Breast epithelium (tissue), 4 donors: ENCODE measurements at regions not wholly inside any gene's neighbourhood (a gene's known extent, or its start where the extent isn't known, plus 50 kb on each side); places are given as distances from the start of the nearest gene placed in this dataset.

Source experiments
- DNase-seq, 2 donors: peaks; one replicate each; pipeline ENCODE4 v3.0.0-alpha.2; 2019; ENCODE audit warnings: low spot score in 2 of 2
- H3K27ac ChIP-seq, 2 donors: fragments of 200-600 bp; sonication (generic) in 1 of 2; one replicate each; pipeline ENCODE4 v1.5.1; 2016 to 2019; ENCODE audit warnings: mild to moderate bottlenecking in 1 of 2
- H3K27me3 ChIP-seq, 2 donors: fragments of 200-600 bp; sonication (generic) in 1 of 2; one replicate each; pipeline versions ENCODE4 v1.5.1 to v1.6.0; 2017 to 2019; ENCODE audit warnings: control low read depth in 1 of 2, mild to moderate bottlenecking in 1 of 2
- H3K36me3 ChIP-seq: fragments of 200-600 bp; one replicate; pipeline ENCODE4 v1.5.1; 2019
- H3K4me1 ChIP-seq, 2 donors: fragments of 200-600 bp; sonication (generic); one replicate each; pipeline ENCODE4 v1.5.1; 2016 to 2019; ENCODE audit warnings: control low read depth in 1 of 2
- H3K4me3 ChIP-seq, 3 donors: fragments of 200-600 bp; sonication (generic); 1 replicate in 2 of 3; 2 replicates in 1 of 3; pipeline ENCODE4 v1.5.1; 2016 to 2019; ENCODE audit warnings: mild to moderate bottlenecking in 3 of 3, moderate library complexity in 2 of 3
- H3K9me3 ChIP-seq, 2 donors: fragments of 200-600 bp; sonication (generic) in 1 of 2; one replicate each; pipeline ENCODE4 v1.5.1; 2016 to 2019; ENCODE audit warnings: control low read depth in 1 of 2
- CTCF ChIP-seq, 3 donors: fragments of 450-650 bp; IDR thresholded peaks; one replicate each; pipeline ENCODE4 v1.5.1; 2016 to 2017; ENCODE audit warnings: antibody characterized with exemption in 3 of 3, mild to moderate bottlenecking in 3 of 3, moderate library complexity in 3 of 3
- POLR2A ChIP-seq: fragments of 450-650 bp; IDR thresholded peaks from one replicate; pipeline ENCODE4 v1.6.1; 2016; ENCODE audit warnings: antibody characterized with exemption, mild to moderate bottlenecking, moderate library complexity
- POLR2AphosphoS5 ChIP-seq, 3 donors: sonication (generic); formaldehyde crosslinking; IDR thresholded peaks; one replicate each; pipeline ENCODE4 v1.6.1; 2017; ENCODE audit warnings: antibody characterized with exemption in 3 of 3
- intact Hi-C: fragments of 100-400 bp; cut with DNase I; formaldehyde crosslinking; loops from one replicate; pipeline ENCODE4 v1.15.1; 2023; ENCODE audit warnings: low total_unique reads

GRCh38 chr4:104128031-104128849, 366.5 kb downstream of the CXXC4 start:
- H3K4me1 ChIP-seq = no peaks in the 10 kb centered on the region
- no peak overlapping the region for H3K27ac ChIP-seq
- no peaks in the 10 kb centered on the region for H3K27me3 ChIP-seq
- TF ChIP-seq POLR2AphosphoS5 (IDR thresholded peaks at IDR 0.05) = no peak
- no peak for TF ChIP-seq POLR2A
- no peak for TF ChIP-seq CTCF (IDR thresholded peaks at IDR 0.05)
- no peak for DNase-seq
- intact Hi-C loops = no loop called here
- no peaks in the 10 kb centered on the region for H3K9me3 ChIP-seq
- H3K4me3 ChIP-seq = no peak overlapping the region
- no peaks in the 10 kb centered on the region for H3K36me3 ChIP-seq

DNA sequence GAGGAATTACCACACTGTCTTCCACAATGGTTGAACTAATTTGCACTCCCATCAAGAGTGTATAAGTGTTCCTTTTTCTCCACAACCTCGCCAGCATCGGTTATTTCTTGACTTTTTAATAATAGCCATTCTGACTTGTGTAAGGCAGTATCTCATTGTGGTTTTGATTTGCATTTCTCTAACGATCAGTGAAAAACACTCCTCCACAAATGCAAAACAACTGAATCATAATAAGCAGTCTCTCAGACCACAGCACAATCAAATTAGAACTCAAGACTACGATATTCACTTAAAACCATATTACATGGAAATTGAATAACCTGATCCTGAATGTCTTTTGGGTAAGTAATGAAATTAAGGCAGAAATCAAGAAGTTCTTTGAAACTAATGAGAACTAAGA, 371.7 kb downstream of the CXXC4 start:
- no peaks in the 10 kb centered on the region for H3K4me1 ChIP-seq
- no peak overlapping the region for H3K27ac ChIP-seq
- no peak for DNase-seq
- no peaks in the 10 kb centered on the region for H3K27me3 ChIP-seq
- no peaks in the 10 kb centered on the region for H3K36me3 ChIP-seq
- TF ChIP-seq POLR2A (no peak), CTCF (IDR thresholded peaks at IDR 0.05) (no peak), POLR2AphosphoS5 (IDR thresholded peaks at IDR 0.05) (no peak)
- H3K4me3 ChIP-seq = no peak overlapping the region
- H3K9me3 ChIP-seq = no peaks in the 10 kb centered on the region
- intact Hi-C loops = no loop called here

DNA sequence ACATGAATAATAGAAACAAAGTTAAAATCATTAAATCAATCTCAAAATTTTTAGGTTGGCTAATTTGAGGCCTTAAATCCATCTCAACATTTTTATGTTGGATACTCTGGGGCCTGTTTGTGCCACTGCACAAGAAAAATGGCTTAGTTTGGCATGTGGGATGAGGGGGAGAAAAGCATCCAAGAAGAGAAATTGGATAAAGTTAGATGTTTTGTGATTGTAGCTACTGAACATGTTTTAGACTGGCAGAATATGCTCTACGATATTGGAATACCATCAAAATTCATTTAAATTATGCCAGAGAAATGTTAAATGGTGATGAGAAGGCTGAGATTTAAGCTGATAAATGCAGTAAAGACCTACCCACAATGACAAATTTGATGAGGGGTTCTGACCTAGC, 376.9 kb downstream of the CXXC4 start:
- no peak for DNase-seq
- no peaks in the 10 kb centered on the region for H3K4me1 ChIP-seq
- intact Hi-C loops = no loop called here
- H3K9me3 ChIP-seq = peaks cover 0 to 6% of the 10 kb centered on the region in 2 donors
- no peak overlapping the region for H3K4me3 ChIP-seq
- TF ChIP-seq CTCF (IDR thresholded peaks at IDR 0.05) (no peak), POLR2A (no peak), POLR2AphosphoS5 (IDR thresholded peaks at IDR 0.05) (no peak)
- H3K27me3 ChIP-seq = no peaks in the 10 kb centered on the region
- H3K36me3 ChIP-seq = no peaks in the 10 kb centered on the region
- no peak overlapping the region for H3K27ac ChIP-seq

DNA sequence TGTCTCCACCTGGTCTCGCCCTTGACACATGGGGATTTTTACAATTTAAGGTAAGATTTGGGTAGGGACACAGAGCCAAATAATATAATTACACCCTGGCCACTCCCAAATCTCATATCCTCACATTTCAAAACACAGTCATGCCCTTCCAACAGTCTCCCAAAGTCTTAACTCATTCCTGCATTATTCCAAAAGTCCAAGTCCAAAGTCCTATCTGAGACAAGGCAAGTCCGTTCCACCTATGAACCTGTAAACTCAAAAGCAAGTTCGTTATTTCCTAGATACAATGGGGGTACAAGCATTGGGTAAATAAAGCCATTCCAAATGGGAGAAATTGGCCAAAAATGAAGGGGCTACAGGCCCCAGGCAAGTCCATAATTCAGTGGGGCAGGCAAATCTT, 380.8 kb downstream of the CXXC4 start:
- Histone ChIP-seq H3K36me3 (no peaks in the 10 kb centered on the region), H3K9me3 (peaks cover 0 to 6% of the 10 kb centered on the region in 2 donors), H3K27me3 (no peaks in the 10 kb centered on the region), H3K4me1 (no peaks in the 10 kb centered on the region), H3K27ac (no peak overlapping the region), H3K4me3 (no peak overlapping the region)
- intact Hi-C loops = no loop called here
- TF ChIP-seq POLR2AphosphoS5 (IDR thresholded peaks at IDR 0.05) (no peak), POLR2A (no peak), CTCF (IDR thresholded peaks at IDR 0.05) (no peak)
- no peak for DNase-seq

- Histone ChIP-seq H3K36me3 (no peaks in the 10 kb centered on the region), H3K9me3 (peaks cover 0 to 33% of the 10 kb centered on the region in 2 donors), H3K4me1 (no peaks in the 10 kb centered on the region), H3K27ac (no peak overlapping the region), H3K27me3 (no peaks in the 10 kb centered on the region), H3K4me3 (no peak overlapping the region)
- DNase-seq = no peak
- TF ChIP-seq POLR2AphosphoS5 (IDR thresholded peaks at IDR 0.05) (no peak), CTCF (IDR thresholded peaks at IDR 0.05) (no peak), POLR2A (no peak)
- intact Hi-C loops = no loop called here
Measured at GRCh38 chr4:104099141-104099540, 379.4 kb upstream of the TACR3 start.
